Omental fat pad (tissue), 3 donors: ENCODE measurements at regions not wholly inside any gene's neighbourhood (a gene's known extent, or its start where the extent isn't known, plus 50 kb on each side); places are given as distances from the start of the nearest gene placed in this dataset.

Experiments
- ATAC-seq: fragments of 150-250 bp; one replicate; pipeline ENCODE4 v1.9.1; 2016; ENCODE audit warnings: mild to moderate bottlenecking, moderate library complexity; ENCODE audit not compliant: low FRiP score
- DNase-seq: peaks from one replicate; pipeline ENCODE4 v3.0.0-alpha.2; 2019; ENCODE audit warnings: low spot score
- TF ChIP-seq, protein P1 (sequence below), 3 donors: fragments of 450-650 bp; IDR thresholded peaks; one replicate each; pipeline ENCODE4 v1.5.1; 2016 to 2017; ENCODE audit warnings: antibody characterized with exemption in 3 of 3, mild to moderate bottlenecking in 3 of 3, moderate library complexity in 2 of 3

DNA sequence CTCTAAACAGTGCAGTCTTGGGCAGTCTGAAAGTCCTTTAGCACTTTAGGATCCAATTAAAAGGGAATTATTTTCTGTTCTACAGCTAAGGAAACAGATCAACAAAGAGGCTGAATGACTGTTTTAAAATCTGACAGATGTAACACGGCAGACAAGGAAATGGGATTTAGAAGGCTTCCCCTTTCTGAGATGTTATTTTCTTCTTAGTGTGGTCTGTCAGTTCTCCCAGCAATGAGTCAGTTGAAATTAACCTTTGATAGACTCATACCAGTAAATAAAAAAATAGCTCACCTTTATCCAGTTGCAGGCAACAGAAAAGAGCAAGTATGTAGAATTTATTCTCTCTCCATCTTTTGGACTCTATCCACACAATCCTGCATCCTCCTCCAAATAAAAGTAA lies 98.1 kb downstream of the NEDD1 start:
- ATAC-seq (no peak), DNase-seq (no peak)
- TF ChIP-seq, protein P1, sequence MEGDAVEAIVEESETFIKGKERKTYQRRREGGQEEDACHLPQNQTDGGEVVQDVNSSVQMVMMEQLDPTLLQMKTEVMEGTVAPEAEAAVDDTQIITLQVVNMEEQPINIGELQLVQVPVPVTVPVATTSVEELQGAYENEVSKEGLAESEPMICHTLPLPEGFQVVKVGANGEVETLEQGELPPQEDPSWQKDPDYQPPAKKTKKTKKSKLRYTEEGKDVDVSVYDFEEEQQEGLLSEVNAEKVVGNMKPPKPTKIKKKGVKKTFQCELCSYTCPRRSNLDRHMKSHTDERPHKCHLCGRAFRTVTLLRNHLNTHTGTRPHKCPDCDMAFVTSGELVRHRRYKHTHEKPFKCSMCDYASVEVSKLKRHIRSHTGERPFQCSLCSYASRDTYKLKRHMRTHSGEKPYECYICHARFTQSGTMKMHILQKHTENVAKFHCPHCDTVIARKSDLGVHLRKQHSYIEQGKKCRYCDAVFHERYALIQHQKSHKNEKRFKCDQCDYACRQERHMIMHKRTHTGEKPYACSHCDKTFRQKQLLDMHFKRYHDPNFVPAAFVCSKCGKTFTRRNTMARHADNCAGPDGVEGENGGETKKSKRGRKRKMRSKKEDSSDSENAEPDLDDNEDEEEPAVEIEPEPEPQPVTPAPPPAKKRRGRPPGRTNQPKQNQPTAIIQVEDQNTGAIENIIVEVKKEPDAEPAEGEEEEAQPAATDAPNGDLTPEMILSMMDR (IDR thresholded peaks at IDR 0.05): no peak

DNA sequence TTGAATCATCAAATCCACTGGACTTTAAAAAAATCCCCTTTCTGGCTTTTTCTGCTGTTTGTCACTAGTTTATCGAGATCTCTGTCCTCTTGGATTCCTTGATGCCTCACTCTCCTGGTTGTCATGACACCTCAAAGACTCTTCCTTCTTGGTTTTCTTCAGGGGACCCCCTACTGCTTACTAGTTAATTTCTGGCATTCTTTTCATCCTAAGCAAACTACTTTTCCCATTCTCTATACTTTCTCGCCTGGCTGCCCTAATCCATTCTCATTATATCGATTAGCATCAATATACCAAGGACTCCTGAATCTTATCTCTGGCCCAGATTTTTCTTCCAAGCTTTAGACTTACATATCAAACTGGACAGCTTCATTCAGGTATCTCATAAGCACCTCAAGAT lies 98.6 kb downstream of the NEDD1 start:
- no peak for ATAC-seq
- DNase-seq: no peak
- TF ChIP-seq, protein P1 (IDR thresholded peaks at IDR 0.05): no peak

DNA sequence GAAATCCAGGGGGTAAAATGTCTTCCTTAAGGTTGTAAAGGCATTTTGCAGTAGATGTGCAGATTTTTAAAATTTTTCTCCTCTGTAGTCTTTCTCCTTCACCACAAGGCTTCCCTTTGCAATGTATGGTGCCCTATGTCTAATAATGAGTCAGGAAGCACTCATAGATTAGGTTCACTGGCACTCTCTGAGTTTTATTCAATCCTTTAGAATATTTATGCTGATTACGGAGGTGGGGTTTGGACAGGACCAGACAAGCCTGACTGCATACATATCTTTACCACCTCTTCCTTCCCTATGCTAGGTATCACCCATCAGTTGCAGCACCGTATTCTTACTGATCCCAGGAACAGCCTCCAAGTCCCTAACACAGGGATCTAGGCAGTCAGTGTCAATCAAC lies 99.5 kb downstream of the NEDD1 start:
- DNase-seq: no peak
- TF ChIP-seq, protein P1 (IDR thresholded peaks at IDR 0.05): no peak
- ATAC-seq: no peak

DNA sequence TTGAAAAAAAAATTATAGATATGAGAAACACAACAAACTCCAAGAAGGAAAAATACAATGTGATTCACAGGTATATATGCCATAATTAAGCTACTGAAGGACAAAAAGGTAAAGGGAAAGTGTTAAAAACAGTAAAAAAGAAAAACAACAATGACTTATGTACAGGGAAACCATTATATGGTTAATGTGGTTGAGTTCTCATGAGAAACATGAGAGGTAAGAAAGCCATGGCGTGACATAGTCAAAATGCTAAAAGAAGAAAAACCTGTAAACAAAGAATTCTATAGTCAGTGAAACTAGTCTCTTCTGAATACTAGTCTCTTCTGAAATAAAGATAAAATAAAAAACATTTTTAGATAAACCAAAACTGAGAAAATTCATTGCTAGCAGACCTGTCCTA lies 109.1 kb downstream of the NEDD1 start:
- ATAC-seq: no peak
- TF ChIP-seq, protein P1 (IDR thresholded peaks at IDR 0.05): no peak
- DNase-seq: no peak

DNA sequence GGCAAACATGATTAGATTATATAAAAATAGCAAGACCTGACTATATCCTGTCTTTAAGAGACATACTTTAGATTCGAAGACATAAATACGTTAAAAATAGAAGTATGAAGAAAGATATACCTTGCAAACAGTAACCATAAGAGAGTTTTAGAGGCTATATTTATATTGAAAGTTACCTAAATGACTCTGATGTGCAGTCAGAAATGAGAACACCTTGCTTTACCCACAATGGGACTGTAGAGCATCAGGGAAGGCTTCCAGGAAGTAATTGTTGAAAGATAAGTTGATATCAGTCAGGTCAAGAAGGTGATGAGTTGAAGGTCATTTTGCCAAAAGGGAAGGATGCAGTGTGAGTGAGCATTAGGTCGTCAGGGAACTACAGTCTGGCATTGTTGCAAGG lies 110.2 kb downstream of the NEDD1 start:
- ATAC-seq (no peak), DNase-seq (no peak)
- TF ChIP-seq, protein P1 (IDR thresholded peaks at IDR 0.05): no peak

DNA sequence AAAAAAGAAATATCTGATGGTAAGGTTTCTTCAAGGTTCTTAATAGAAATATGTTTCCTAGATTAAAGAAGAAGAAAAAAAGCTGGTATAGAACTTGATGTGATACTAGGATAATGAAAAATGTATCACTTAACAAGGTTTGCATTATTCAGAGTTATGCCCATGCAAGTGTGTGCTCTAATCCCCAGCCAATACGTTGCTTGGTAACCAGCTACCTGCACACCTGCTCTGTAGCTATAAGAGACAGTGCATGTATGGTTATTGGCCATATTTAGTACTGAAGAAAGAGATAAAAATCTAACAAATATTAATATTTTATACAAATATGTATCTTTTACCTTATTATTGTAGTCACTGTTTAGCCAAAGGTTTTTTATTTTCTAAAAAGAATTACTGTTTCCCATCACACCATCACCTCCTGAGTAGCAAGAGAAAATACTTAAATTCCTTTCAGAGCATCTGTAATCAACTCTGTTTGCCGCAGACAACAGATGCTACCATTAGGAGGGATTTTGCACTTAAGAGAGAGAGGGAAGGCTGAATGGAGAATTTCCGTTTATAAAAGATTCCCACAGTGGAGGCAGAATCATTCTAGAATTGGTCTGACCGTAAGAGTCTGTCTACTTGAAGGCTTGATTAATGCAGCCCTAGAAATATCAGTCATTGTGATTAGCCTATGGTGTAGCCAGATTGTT lies 115.6 kb downstream of the NEDD1 start:
- TF ChIP-seq, protein P1 (IDR thresholded peaks at IDR 0.05): no peak
- ATAC-seq (no peak), DNase-seq (no peak)

DNA sequence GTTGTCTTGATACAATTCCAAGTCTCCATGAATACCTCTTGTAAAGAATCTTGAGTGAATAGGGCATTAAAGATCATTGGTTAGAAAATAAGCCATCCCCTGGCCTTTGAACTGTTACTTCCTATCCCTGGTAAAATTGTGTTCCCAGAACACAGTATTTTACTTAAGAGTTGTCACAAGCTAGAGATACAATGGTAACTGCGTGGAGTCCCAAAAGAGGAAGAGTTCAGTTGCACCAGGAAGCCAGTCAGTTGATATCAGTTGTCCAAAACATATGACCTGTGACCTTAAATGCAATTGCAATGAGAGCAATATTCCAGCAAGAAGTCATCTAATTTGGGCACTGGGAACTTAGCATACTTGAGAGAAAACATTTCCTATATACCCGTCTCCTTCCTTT lies 117.3 kb downstream of the NEDD1 start:
- DNase-seq (no peak), ATAC-seq (no peak)
- TF ChIP-seq, protein P1 (IDR thresholded peaks at IDR 0.05): no peak
